ENCODE measurements at regions not wholly inside any gene's neighbourhood (a gene's known extent, or its start where the extent isn't known, plus 50 kb on each side); places are given as distances from the start of the nearest gene placed in this dataset.

DNA sequence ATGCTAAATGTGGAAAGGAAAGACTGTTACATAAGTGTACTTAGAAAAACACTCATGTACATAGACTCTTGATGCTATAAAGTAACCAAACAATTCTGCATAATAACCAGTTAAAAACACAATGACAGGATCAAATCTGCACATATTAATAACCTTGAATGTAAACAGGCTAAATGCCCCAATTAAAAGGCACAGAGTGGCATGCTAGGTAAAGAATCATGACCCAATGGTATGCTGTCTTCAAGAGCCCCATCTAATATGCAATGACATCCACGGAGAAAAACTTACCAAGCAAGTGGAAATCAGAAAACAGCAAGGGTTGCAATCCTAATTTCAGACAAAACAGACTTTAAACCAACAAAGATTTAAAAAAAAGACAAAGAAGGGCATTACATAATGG is 644.8 kb upstream of the PKN2 start:
- Histone ChIP-seq H2BK15ac (ENCODE audit: low read depth, poor library complexity, severe bottlenecking) (no peak overlapping the region), H3K4me2 (ENCODE audit: low read length, poor library complexity, severe bottlenecking) (no peak overlapping the region), H3K27ac (ENCODE audit: low read length, poor library complexity, severe bottlenecking) (no peak overlapping the region), H3K18ac (ENCODE audit: low read depth in 1 of 2, low read length in 2 of 2) (no peak overlapping the region), H3K27me3 (ENCODE audit: control insufficient read depth in 1 of 2, insufficient read depth in 1 of 2, low read length in 2 of 2) (no peaks in the 10 kb centered on the region), H3K9ac (ENCODE audit: low read length) (no peak overlapping the region), H3K4ac (ENCODE audit: low read depth in 1 of 2, low read length in 2 of 2) (no peak overlapping the region), H2BK5ac (ENCODE audit: low read depth, low read length, poor library complexity, severe bottlenecking) (no peak overlapping the region), H3K23ac (ENCODE audit: low read length in 2 of 2) (no peak overlapping the region), H3K14ac (ENCODE audit: low read length in 2 of 2) (no peak overlapping the region), H2BK12ac (ENCODE audit: low read length in 2 of 2) (no peak overlapping the region), H3K79me1 (replicated peaks; ENCODE audit: low read length, poor library complexity, severe bottlenecking) (no peaks in the 10 kb centered on the region), H3K9me3 (ENCODE audit: control insufficient read depth, low read length) (peaks cover 27% of the 10 kb centered on the region), H3K4me3 (ENCODE audit: insufficient read depth in 1 of 2, low read depth in 1 of 2, low read length in 2 of 2) (no peak overlapping the region), H2AFZ (ENCODE audit: low read depth, low read length) (no peak overlapping the region), H2BK120ac (ENCODE audit: low read depth, low read length) (no peak overlapping the region), H3K4me1 (ENCODE audit: control insufficient read depth, insufficient read depth, low read depth, low read length) (no peaks in the 10 kb centered on the region), H3K36me3 (ENCODE audit: control insufficient read depth in 1 of 2, insufficient read depth in 2 of 2, low read depth in 1 of 2, low read length in 2 of 2) (no peaks in the 10 kb centered on the region), H2AK5ac (ENCODE audit: low read length, severe bottlenecking) (no peak overlapping the region), H4K91ac (ENCODE audit: low read length) (no peak overlapping the region), H4K8ac (ENCODE audit: low read length) (no peak overlapping the region)
- no peak for DNase-seq
- WGBS, result 44% methylated on average over 1 of the region's 1 CpG

- no peak overlapping the region for H2AK5ac ChIP-seq (ENCODE audit: low read length, severe bottlenecking)
- H3K14ac ChIP-seq (ENCODE audit: low read length in 2 of 2), result no peak overlapping the region
- no peak overlapping the region for H2BK5ac ChIP-seq (ENCODE audit: low read depth, low read length, poor library complexity, severe bottlenecking)
- no peaks in the 10 kb centered on the region for H3K79me1 ChIP-seq (replicated peaks; ENCODE audit: low read length, poor library complexity, severe bottlenecking)
- no peaks in the 10 kb centered on the region for H3K27me3 ChIP-seq (ENCODE audit: control insufficient read depth in 1 of 2, insufficient read depth in 1 of 2, low read length in 2 of 2)
- H3K4me2 ChIP-seq (ENCODE audit: low read length, poor library complexity, severe bottlenecking), result no peak overlapping the region
- no peak overlapping the region for H2AFZ ChIP-seq (ENCODE audit: low read depth, low read length)
- no peak overlapping the region for H3K4me3 ChIP-seq (ENCODE audit: insufficient read depth in 1 of 2, low read depth in 1 of 2, low read length in 2 of 2)
- H3K9me3 ChIP-seq (ENCODE audit: control insufficient read depth, low read length), result peaks cover 19% of the 10 kb centered on the region
- no peak overlapping the region for H3K18ac ChIP-seq (ENCODE audit: low read depth in 1 of 2, low read length in 2 of 2)
- H4K91ac ChIP-seq (ENCODE audit: low read length), result no peak overlapping the region
- no peak overlapping the region for H4K8ac ChIP-seq (ENCODE audit: low read length)
- no peak overlapping the region for H3K23ac ChIP-seq (ENCODE audit: low read length in 2 of 2)
- H2BK15ac ChIP-seq (ENCODE audit: low read depth, poor library complexity, severe bottlenecking), result no peak overlapping the region
- no peak overlapping the region for H3K4ac ChIP-seq (ENCODE audit: low read depth in 1 of 2, low read length in 2 of 2)
- H3K27ac ChIP-seq (ENCODE audit: low read length, poor library complexity, severe bottlenecking), result no peak overlapping the region
- no peak overlapping the region for H2BK12ac ChIP-seq (ENCODE audit: low read length in 2 of 2)
- no peak overlapping the region for H2BK120ac ChIP-seq (ENCODE audit: low read depth, low read length)
- no peak for DNase-seq
- no peaks in the 10 kb centered on the region for H3K36me3 ChIP-seq (ENCODE audit: control insufficient read depth in 1 of 2, insufficient read depth in 2 of 2, low read depth in 1 of 2, low read length in 2 of 2)
- H3K4me1 ChIP-seq (ENCODE audit: control insufficient read depth, insufficient read depth, low read depth, low read length), result no peaks in the 10 kb centered on the region
- H3K9ac ChIP-seq (ENCODE audit: low read length), result no peak overlapping the region
These were observed 640.2 kb upstream of the PKN2 start for GRCh38 chr1:88043834-88044233.

DNA sequence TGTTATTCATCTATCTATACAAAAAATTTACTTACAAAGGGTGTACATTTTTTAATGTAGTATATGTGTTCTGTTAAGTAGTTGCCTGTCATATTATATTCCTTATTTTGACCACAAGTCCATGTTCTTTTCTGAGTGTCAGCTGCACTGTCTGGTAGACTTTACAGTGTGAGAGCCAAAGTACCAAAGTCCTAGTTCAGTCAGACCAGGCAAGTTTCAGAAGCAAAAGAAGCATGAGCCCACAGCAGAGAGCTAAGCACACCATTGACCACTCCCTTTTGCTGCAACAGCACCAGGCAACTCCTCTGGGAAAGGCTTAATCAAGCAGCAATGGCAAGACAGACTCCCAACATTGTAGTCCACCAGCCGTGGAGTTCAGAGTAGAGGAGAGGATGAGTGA is 631.9 kb upstream of the PKN2 start:
- Histone ChIP-seq H3K4ac (ENCODE audit: low read depth in 1 of 2, low read length in 2 of 2) (no peak overlapping the region), H2BK5ac (ENCODE audit: low read depth, low read length, poor library complexity, severe bottlenecking) (no peak overlapping the region), H3K36me3 (ENCODE audit: control insufficient read depth in 1 of 2, insufficient read depth in 2 of 2, low read depth in 1 of 2, low read length in 2 of 2) (no peaks in the 10 kb centered on the region), H2AFZ (ENCODE audit: low read depth, low read length) (no peak overlapping the region), H3K27ac (ENCODE audit: low read length, poor library complexity, severe bottlenecking) (no peak overlapping the region), H2BK15ac (ENCODE audit: low read depth, poor library complexity, severe bottlenecking) (no peak overlapping the region), H3K18ac (ENCODE audit: low read depth in 1 of 2, low read length in 2 of 2) (no peak overlapping the region), H3K9me3 (ENCODE audit: control insufficient read depth, low read length) (no peaks in the 10 kb centered on the region), H4K91ac (ENCODE audit: low read length) (peak overlapping the region; percentile 39), H2BK12ac (ENCODE audit: low read length in 2 of 2) (no peak overlapping the region), H2AK5ac (ENCODE audit: low read length, severe bottlenecking) (no peak overlapping the region), H3K27me3 (ENCODE audit: control insufficient read depth in 1 of 2, insufficient read depth in 1 of 2, low read length in 2 of 2) (no peaks in the 10 kb centered on the region), H3K4me1 (ENCODE audit: control insufficient read depth, insufficient read depth, low read depth, low read length) (no peaks in the 10 kb centered on the region), H3K14ac (ENCODE audit: low read length in 2 of 2) (no peak overlapping the region), H3K4me3 (ENCODE audit: insufficient read depth in 1 of 2, low read depth in 1 of 2, low read length in 2 of 2) (no peak overlapping the region), H3K4me2 (ENCODE audit: low read length, poor library complexity, severe bottlenecking) (no peak overlapping the region), H2BK120ac (ENCODE audit: low read depth, low read length) (no peak overlapping the region), H3K79me1 (replicated peaks; ENCODE audit: low read length, poor library complexity, severe bottlenecking) (no peaks in the 10 kb centered on the region), H4K8ac (ENCODE audit: low read length) (no peak overlapping the region), H3K9ac (ENCODE audit: low read length) (no peak overlapping the region), H3K23ac (ENCODE audit: low read length in 2 of 2) (no peak overlapping the region)
- no peak for DNase-seq
- WGBS, result no CpG with 5 or more reads among the region's 1 CpG

- WGBS, result 67% methylated on average over 1 of the region's 2 CpGs
- H4K91ac ChIP-seq (ENCODE audit: low read length), result no peak overlapping the region
- H3K9ac ChIP-seq (ENCODE audit: low read length), result no peak overlapping the region
- no peaks in the 10 kb centered on the region for H3K9me3 ChIP-seq (ENCODE audit: control insufficient read depth, low read length)
- no peak overlapping the region for H2BK15ac ChIP-seq (ENCODE audit: low read depth, poor library complexity, severe bottlenecking)
- H4K8ac ChIP-seq (ENCODE audit: low read length), result no peak overlapping the region
- H3K18ac ChIP-seq (ENCODE audit: low read depth in 1 of 2, low read length in 2 of 2), result no peak overlapping the region
- H3K4ac ChIP-seq (ENCODE audit: low read depth in 1 of 2, low read length in 2 of 2), result no peak overlapping the region
- H3K23ac ChIP-seq (ENCODE audit: low read length in 2 of 2), result no peak overlapping the region
- H3K27ac ChIP-seq (ENCODE audit: low read length, poor library complexity, severe bottlenecking), result no peak overlapping the region
- no peaks in the 10 kb centered on the region for H3K36me3 ChIP-seq (ENCODE audit: control insufficient read depth in 1 of 2, insufficient read depth in 2 of 2, low read depth in 1 of 2, low read length in 2 of 2)
- no peaks in the 10 kb centered on the region for H3K27me3 ChIP-seq (ENCODE audit: control insufficient read depth in 1 of 2, insufficient read depth in 1 of 2, low read length in 2 of 2)
- H3K4me3 ChIP-seq (ENCODE audit: insufficient read depth in 1 of 2, low read depth in 1 of 2, low read length in 2 of 2), result no peak overlapping the region
- no peak overlapping the region for H2BK120ac ChIP-seq (ENCODE audit: low read depth, low read length)
- H3K79me1 ChIP-seq (replicated peaks; ENCODE audit: low read length, poor library complexity, severe bottlenecking), result no peaks in the 10 kb centered on the region
- H2BK12ac ChIP-seq (ENCODE audit: low read length in 2 of 2), result no peak overlapping the region
- DNase-seq, result no peak
- no peak overlapping the region for H3K4me2 ChIP-seq (ENCODE audit: low read length, poor library complexity, severe bottlenecking)
- H2AFZ ChIP-seq (ENCODE audit: low read depth, low read length), result no peak overlapping the region
- no peak overlapping the region for H2AK5ac ChIP-seq (ENCODE audit: low read length, severe bottlenecking)
- no peak overlapping the region for H3K14ac ChIP-seq (ENCODE audit: low read length in 2 of 2)
- no peaks in the 10 kb centered on the region for H3K4me1 ChIP-seq (ENCODE audit: control insufficient read depth, insufficient read depth, low read depth, low read length)
- no peak overlapping the region for H2BK5ac ChIP-seq (ENCODE audit: low read depth, low read length, poor library complexity, severe bottlenecking)
These were observed 631.0 kb upstream of the PKN2 start for GRCh38 chr1:88053065-88053464.
